ENCODE measurements at regions not wholly inside any gene's neighbourhood (a gene's known extent, or its start where the extent isn't known, plus 50 kb on each side); places are given as distances from the start of the nearest gene placed in this dataset.

DNA sequence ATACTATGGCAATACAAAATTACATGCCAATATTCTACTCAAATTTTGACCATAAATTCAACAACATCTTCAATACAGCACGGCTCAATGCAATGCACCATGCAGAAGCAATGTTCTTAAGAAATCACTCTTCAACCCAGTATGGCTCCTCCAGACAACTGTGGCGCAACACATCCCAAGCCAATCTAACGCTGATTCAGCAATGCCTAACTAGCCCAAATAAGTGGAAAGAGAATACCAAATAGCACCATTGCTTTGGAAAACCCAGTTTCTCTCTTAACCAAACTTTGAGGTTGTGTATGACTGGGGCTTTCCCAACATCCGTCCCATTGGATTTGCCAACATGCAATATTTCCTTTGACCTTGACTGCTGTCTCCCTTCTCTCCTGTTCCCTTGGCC, 211.1 kb upstream of the TBX3 start:
- H4K8ac ChIP-seq (ENCODE audit: extremely low read depth, insufficient read depth, low read length): no peak overlapping the region
- no peaks in the 10 kb centered on the region for H3K79me2 ChIP-seq (ENCODE audit: control insufficient read depth in 1 of 2, insufficient read depth in 2 of 2, low read length in 2 of 2)
- no peak overlapping the region for H3K27ac ChIP-seq (ENCODE audit: low read depth, low read length)
- no peak overlapping the region for H3K4me2 ChIP-seq (ENCODE audit: insufficient read depth in 1 of 2, low read depth in 2 of 2, low read length in 2 of 2)
- H3K79me1 ChIP-seq (ENCODE audit: low read depth, low read length): no peaks in the 10 kb centered on the region
- no peak overlapping the region for H3K23ac ChIP-seq (ENCODE audit: insufficient read length)
- H2AK5ac ChIP-seq (ENCODE audit: low read depth, low read length): no peak overlapping the region
- H3K9ac ChIP-seq (replicated peaks in 1 of 4; ENCODE audit: extremely low read depth in 1 of 4, low read depth in 3 of 4, low read length in 3 of 4): no peak overlapping the region
- no peak overlapping the region for H2BK15ac ChIP-seq (ENCODE audit: low read length)
- no peak overlapping the region for H2AFZ ChIP-seq (ENCODE audit: low read length)
- no peak overlapping the region for H2BK20ac ChIP-seq (ENCODE audit: low read length)
- no peak overlapping the region for H3K18ac ChIP-seq (ENCODE audit: extremely low read depth, low read length)
- peaks cover 0 to 3% (median 1%) of the 10 kb centered on the region in 4 experiments; a peak in 2 of 7 replicates for H3K4me1 ChIP-seq (replicated peaks in 1 of 4; ENCODE audit: control insufficient read depth in 3 of 4, insufficient read depth in 4 of 4, low read length in 3 of 4)
- 90% methylated on average over 4 of the region's 4 CpGs; no CpG with 5 or more reads in 1 of the 2 experiments for WGBS, 2 experiments (ENCODE audit: extremely low coverage in 1 of 2, insufficient coverage in 1 of 2, insufficient read length in 1 of 2, insufficient replicate concordance in 2 of 2, low coverage in 1 of 2, low lambda C conversion rate in 2 of 2, missing lambda C conversion rate in 1 of 2)
- H3K56ac ChIP-seq (replicated peaks; ENCODE audit: insufficient read length, low read depth, low read length): no peak overlapping the region
- H4K20me1 ChIP-seq (replicated peaks in 1 of 2; ENCODE audit: control insufficient read depth in 1 of 2, insufficient read depth in 2 of 2, low read length in 2 of 2): no peaks in the 10 kb centered on the region
- FAIRE-seq: no peak
- H2BK120ac ChIP-seq (replicated peaks; ENCODE audit: low read depth, low read length): no peak overlapping the region
- no peak overlapping the region for H4K5ac ChIP-seq (ENCODE audit: insufficient read length, low read depth, low read length)
- CTCF ChIA-PET (ENCODE audit: partially characterized antibody): interaction anchor here (1.0 kb wide), 1 partner anchor 9 kb away, joined by 3 read pairs; no protein-coding TSS in a partner anchor
- no peak overlapping the region for H3K14ac ChIP-seq (ENCODE audit: insufficient read length)
- H3K27me3 ChIP-seq (replicated peaks in 1 of 4; ENCODE audit: control insufficient read depth in 3 of 4, extremely low read depth in 1 of 4, insufficient read depth in 3 of 4, low read length in 3 of 4): peaks cover 0 to 1% (median 0%) of the 10 kb centered on the region in 4 experiments; a peak in 1 of 7 replicates
- no peak overlapping the region for H4K91ac ChIP-seq (replicated peaks; ENCODE audit: insufficient read length, low read length)
- no peak overlapping the region for H2BK12ac ChIP-seq (ENCODE audit: low read depth, low read length)
- POLR2A ChIA-PET (ENCODE audit: partially characterized antibody): no interaction called here
- no peak overlapping the region for H3K4me3 ChIP-seq (ENCODE audit: extremely low read depth in 1 of 4, insufficient read depth in 2 of 4, low read depth in 3 of 4, low read length in 4 of 4)
- H3K36me3 ChIP-seq (ENCODE audit: control insufficient read depth in 2 of 4, insufficient read depth in 4 of 4, low read length in 3 of 4): no peaks in the 10 kb centered on the region
- no peaks in the 10 kb centered on the region for H3K9me3 ChIP-seq (ENCODE audit: insufficient read depth in 2 of 2, low read depth in 1 of 2, low read length in 1 of 2)
- H3K23me2 ChIP-seq (ENCODE audit: low read depth, low read length): no peaks in the 10 kb centered on the region
- no peak overlapping the region for H2BK5ac ChIP-seq (ENCODE audit: low read depth, low read length)
- H3K4ac ChIP-seq (replicated peaks; ENCODE audit: insufficient read length, low read depth, low read length): no peak overlapping the region
- no peak for DNase-seq (ENCODE audit: low read depth in 1 of 2, low spot score in 2 of 2)
- TF ChIP-seq NRF1 (IDR thresholded peaks at IDR 0.05; ENCODE audit: low read depth, low read length): no peak
- no peak for TF ChIP-seq KDM4A (IDR thresholded peaks at IDR 0.05; ENCODE audit: low read depth, low read length, severe bottlenecking)
- no peak for TF ChIP-seq SP2 (IDR thresholded peaks at IDR 0.05; ENCODE audit: low read length)
- TF ChIP-seq RFX5 (IDR thresholded peaks at IDR 0.05; ENCODE audit: borderline replicate concordance, low read depth, low read length): no peak

Data from H1 (cell line).